HL-60 (cell line): ENCODE measurements at regions not wholly inside any gene's neighbourhood (a gene's known extent, or its start where the extent isn't known, plus 50 kb on each side); places are given as distances from the start of the nearest gene placed in this dataset.
A peak's percentile ranks its signal among the peaks of the same experiment; 100 is the strongest.
"Not testable (repeated sequence)": the region's sequence is repeated elsewhere in the genome, so short reads cannot be mapped to it uniquely, and the experiment has no call there.

Source experiments
- DNase-seq, 2 experiments: peaks; one replicate each; pipeline ENCODE4 v3.0.0-alpha.2; 2010 to 2020; ENCODE audit warnings: low read depth in 1 of 2, low spot score in 1 of 2
- H3K27ac ChIP-seq: fragments of 250-450 bp; sonication (Bioruptor Pico); replicated peaks from 2 replicates; pipeline ENCODE4 v1.5.1; 2020; ENCODE audit warnings: mild to moderate bottlenecking, moderate library complexity
- H3K27me3 ChIP-seq: fragments of 250-450 bp; sonication (Bioruptor Pico); 2 replicates; pipeline ENCODE4 v1.5.1; 2021; ENCODE audit warnings: mild to moderate bottlenecking, moderate library complexity; ENCODE audit not compliant: insufficient read depth, poor library complexity, severe bottlenecking
- H3K4me3 ChIP-seq: replicated peaks from 2 replicates; pipeline ENCODE4 v1.5.1; 2011; ENCODE audit warnings: mild to moderate bottlenecking, control low read depth, low read length; ENCODE audit not compliant: insufficient read depth
- CTCF ChIP-seq: IDR thresholded peaks from one replicate; pipeline ENCODE4 v1.5.1; 2011; ENCODE audit warnings: low read length, control low read depth, inconsistent platforms; ENCODE audit not compliant: insufficient read depth
- GABPA ChIP-seq: IDR thresholded peaks from 2 replicates; pipeline ENCODE4 v1.6.1; 2012; ENCODE audit warnings: low read depth
- POLR2AphosphoS5 ChIP-seq: IDR thresholded peaks from 2 replicates; pipeline ENCODE4 v1.6.1; 2012; ENCODE audit warnings: low read depth
- REST ChIP-seq: IDR thresholded peaks from 2 replicates; pipeline ENCODE4 v1.6.1; 2012; ENCODE audit warnings: low read depth; ENCODE audit not compliant: insufficient replicate concordance
- SPI1 ChIP-seq: IDR thresholded peaks from 2 replicates; pipeline ENCODE4 v1.6.1; 2012; ENCODE audit warnings: low read depth, mild to moderate bottlenecking, borderline replicate concordance

DNA sequence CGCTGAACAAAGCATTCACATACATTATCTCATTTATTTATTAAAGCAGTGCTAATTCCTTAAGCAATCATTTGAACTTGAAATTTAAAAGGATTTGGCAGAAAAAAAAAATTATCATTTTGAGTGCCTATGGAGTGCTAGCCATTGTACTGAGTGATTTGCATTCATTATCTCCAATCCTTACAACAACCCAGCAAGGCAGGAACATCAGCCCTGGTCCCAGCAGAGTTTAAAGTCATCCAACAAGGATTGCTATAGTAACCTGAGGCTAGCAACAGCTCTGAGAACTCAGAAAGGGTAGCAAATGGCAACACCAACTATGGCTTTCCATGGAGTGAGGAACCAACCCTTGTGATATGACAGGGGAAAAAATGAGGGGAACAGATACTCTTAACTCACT, 237.6 kb upstream of the SETMAR start:
- Histone ChIP-seq H3K27ac (no peak overlapping the region), H3K27me3 (no peaks in the 10 kb centered on the region), H3K4me3 (no peak overlapping the region)
- TF ChIP-seq GABPA (no peak), SPI1 (no peak), REST (no peak), POLR2AphosphoS5 (no peak), CTCF (no peak)
- no peak for DNase-seq

DNA sequence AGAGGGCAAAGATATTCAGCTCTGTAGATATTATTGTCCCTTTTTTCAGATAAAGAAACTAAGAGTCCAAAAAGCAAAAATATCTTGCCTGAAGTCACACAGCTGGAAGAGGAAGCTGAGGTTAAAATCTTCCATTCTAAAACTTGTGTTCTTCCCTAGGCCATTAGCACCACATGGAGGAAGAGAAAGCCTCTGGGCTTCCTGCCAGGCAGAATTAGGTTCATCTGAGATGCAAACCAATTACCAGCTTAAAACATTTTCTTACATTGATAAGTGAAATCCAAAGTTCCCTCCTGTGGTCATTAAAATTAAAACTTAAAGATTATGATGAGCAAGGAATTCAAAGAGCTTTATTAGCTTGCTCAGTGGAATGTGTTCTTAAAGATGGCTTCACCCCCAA, 235.3 kb upstream of the SETMAR start:
- TF ChIP-seq GABPA (no peak), SPI1 (peak; percentile 23; the same call in 1 of the 2 replicates)
- peak; percentile 28 to 47 for DNase-seq
- H3K27me3 ChIP-seq: no peaks in the 10 kb centered on the region

DNA sequence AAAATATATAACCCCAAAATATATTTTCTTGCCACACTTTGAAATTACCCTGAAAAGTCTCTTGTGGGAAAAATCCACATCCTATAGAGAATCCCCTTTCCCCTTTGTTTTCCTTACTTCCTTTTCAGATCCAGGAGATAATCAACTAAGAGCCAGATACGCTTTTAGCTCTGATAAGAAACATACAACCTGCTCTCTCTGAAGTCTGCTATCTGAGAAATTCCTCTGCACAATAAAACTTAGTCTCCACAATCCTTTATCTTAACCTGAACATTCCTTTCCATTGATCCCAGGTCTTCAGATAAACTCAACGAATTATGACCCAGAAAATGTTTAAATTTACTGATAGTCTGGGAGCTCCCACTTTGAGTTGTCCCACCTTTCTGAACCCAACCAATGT, 233.4 kb upstream of the SETMAR start:
- Histone ChIP-seq H3K27ac (no peak overlapping the region), H3K27me3 (no peaks in the 10 kb centered on the region), H3K4me3 (no peak overlapping the region)
- no peak for DNase-seq
- TF ChIP-seq SPI1: no peak

More for the DNA sequence above, 235.3 kb upstream of the SETMAR start:
- no peak overlapping the region for H3K27ac ChIP-seq
- H3K4me3 ChIP-seq: no peak overlapping the region

DNA sequence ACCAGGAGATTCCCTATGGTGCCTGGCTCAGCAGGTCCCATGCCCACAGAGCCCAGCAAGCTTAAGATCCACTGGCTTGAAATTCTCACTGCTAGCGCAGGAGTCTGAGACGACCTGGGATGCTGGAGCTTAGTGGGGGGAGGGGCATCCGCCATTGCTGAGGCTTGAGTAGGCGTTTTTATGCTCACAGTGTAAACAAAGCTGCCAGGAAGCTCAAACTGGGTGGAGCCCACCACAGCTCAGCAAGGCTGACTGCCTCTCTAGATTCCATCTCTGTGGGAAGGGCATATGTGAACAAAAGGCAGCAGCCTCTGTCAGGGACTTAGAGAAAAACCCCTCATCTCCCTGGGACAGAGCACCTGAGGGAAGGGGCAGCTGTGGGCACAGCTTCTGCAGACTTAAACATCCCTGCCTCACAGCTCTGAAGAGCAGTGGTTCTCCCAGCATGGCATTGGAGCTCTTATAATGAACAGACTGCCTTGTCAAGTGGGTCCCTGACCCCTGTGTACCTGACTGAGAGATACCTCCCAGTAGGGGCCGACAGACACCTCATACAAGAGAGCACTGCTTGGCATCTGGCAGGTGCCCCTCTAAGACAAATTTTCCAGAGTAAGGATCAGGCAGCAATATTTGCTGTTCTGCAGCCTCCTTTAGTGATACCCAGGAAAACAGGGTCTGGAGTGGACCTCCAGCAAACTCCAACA, 231.5 kb upstream of the SETMAR start:
- Histone ChIP-seq H3K4me3 (no peak overlapping the region), H3K27ac (no peak overlapping the region), H3K27me3 (no peaks in the 10 kb centered on the region)
- TF ChIP-seq POLR2AphosphoS5: no peak
- no peak for TF ChIP-seq REST
- no peak for TF ChIP-seq SPI1
- no peak for TF ChIP-seq CTCF
- TF ChIP-seq GABPA: no peak
- no peak for DNase-seq

DNA sequence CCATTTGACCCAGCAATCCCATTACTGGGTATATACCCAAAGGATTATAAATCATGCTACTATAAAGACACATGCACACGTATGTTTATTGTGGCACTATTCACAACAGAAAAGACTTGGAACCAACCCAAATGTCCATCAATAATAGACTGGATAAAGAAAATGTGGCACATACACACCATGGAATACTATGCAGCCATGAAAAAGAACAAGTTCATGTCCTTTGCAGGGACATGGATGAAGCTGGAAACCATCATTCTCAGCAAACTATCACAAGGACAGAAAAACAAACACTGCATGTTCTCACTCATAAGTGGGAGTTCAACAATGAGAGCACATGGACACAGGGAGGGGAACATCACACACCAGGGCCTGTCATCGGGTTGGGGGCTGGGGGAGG, 225.9 kb upstream of the SETMAR start:
- not testable (repeated sequence) for H3K27ac ChIP-seq, H3K4me3 ChIP-seq, DNase-seq, H3K27me3 ChIP-seq
